WTC11 (cell line): ENCODE measurements at regions not wholly inside any gene's neighbourhood (a gene's known extent, or its start where the extent isn't known, plus 50 kb on each side); places are given as distances from the start of the nearest gene placed in this dataset.

Experiments used
- ATAC-seq: fragments of 200-7000 bp; cut with Tn5 transposase; 2 replicates; pipeline ENCODE4 v1.10.0; 2021; ENCODE audit warnings: mild to moderate bottlenecking, moderate library complexity
- CTCF ChIA-PET: fragments of 300-600 bp; sonication (Branson Sonifier 250); formaldehyde crosslinking; loops from one replicate; lab custom pipeline; 2021; ENCODE audit warnings: antibody characterized with exemption; lab: Charles Lee
- POLR2A ChIA-PET: fragments of 350-600 bp; sonication (Branson Sonifier 250); formaldehyde crosslinking; loops from one replicate; lab custom pipeline; 2021; ENCODE audit warnings: antibody characterized with exemption; lab: Charles Lee
- DNase-seq: peaks from one replicate; pipeline ENCODE4 v3.0.0; 2021; ENCODE audit warnings: low spot score
- H3K27ac Mint-ChIP-seq: 2 replicates; pipeline ENCODE4 v1.8.0; 2021; ENCODE audit warnings: mixed read lengths
- H3K27me3 Mint-ChIP-seq: 2 replicates; pipeline ENCODE4 v1.8.0; 2021; ENCODE audit warnings: low read depth, mild to moderate bottlenecking, moderate library complexity, mixed read lengths
- H3K36me3 Mint-ChIP-seq: 2 replicates; pipeline ENCODE4 v1.8.0; 2021; ENCODE audit warnings: mixed read lengths
- H3K4me1 Mint-ChIP-seq: 2 replicates; pipeline ENCODE4 v1.8.0; 2022; ENCODE audit warnings: mixed read lengths
- H3K4me3 Mint-ChIP-seq: 2 replicates; pipeline ENCODE4 v1.8.0; 2021; ENCODE audit warnings: mild to moderate bottlenecking, moderate library complexity, mixed read lengths
- H3K9me3 Mint-ChIP-seq: 2 replicates; pipeline ENCODE4 v1.8.0; 2021; ENCODE audit warnings: mixed read lengths
- AR ChIP-seq: fragments of 250-450 bp; sonication (Bioruptor Pico); IDR thresholded peaks from 2 replicates; pipeline ENCODE4 v1.9.0; 2021; ENCODE audit warnings: mild to moderate bottlenecking
- ARID4B ChIP-seq: sonication (generic); formaldehyde crosslinking; IDR thresholded peaks from 2 replicates; pipeline ENCODE4 v1.8.0; 2023; ENCODE audit warnings: missing genetic modification reagents, mild to moderate bottlenecking, borderline replicate concordance
- ATF1 ChIP-seq: sonication (generic); formaldehyde crosslinking; IDR thresholded peaks from 2 replicates; pipeline ENCODE4 v1.8.1; 2023; ENCODE audit warnings: mild to moderate bottlenecking, moderate library complexity, missing genetic modification reagents
- ATF2 ChIP-seq: sonication (generic); formaldehyde crosslinking; IDR thresholded peaks from 2 replicates; pipeline ENCODE4 v1.8.1; 2022; ENCODE audit warnings: low read depth, missing genetic modification reagents, borderline replicate concordance
- ESRRA ChIP-seq: sonication (generic); formaldehyde crosslinking; IDR thresholded peaks from 2 replicates; pipeline ENCODE4 v1.8.1; 2022; ENCODE audit warnings: mild to moderate bottlenecking, missing genetic modification reagents, borderline replicate concordance
- FOXK1 ChIP-seq: sonication (generic); formaldehyde crosslinking; IDR thresholded peaks from 2 replicates; pipeline ENCODE4 v1.8.0; 2022; ENCODE audit warnings: mild to moderate bottlenecking, moderate library complexity, missing genetic modification reagents
- GRHL2 ChIP-seq: fragments of 250-450 bp; sonication (Bioruptor Pico); IDR thresholded peaks from 2 replicates; pipeline ENCODE4 v1.8.0; 2022; ENCODE audit warnings: mild to moderate bottlenecking, moderate library complexity; ENCODE audit not compliant: insufficient replicate concordance, severe bottlenecking
- IRF1 ChIP-seq: sonication (generic); formaldehyde crosslinking; IDR thresholded peaks from 2 replicates; pipeline ENCODE4 v1.8.0; 2023; ENCODE audit warnings: missing genetic modification reagents
- NR3C1 ChIP-seq: sonication (generic); formaldehyde crosslinking; conservative IDR thresholded peaks from 2 replicates; pipeline ENCODE4 v1.8.1; 2023; ENCODE audit warnings: low read depth, mild to moderate bottlenecking, missing genetic modification reagents
- ZNF219 ChIP-seq: sonication (generic); formaldehyde crosslinking; IDR thresholded peaks from 2 replicates; pipeline ENCODE4 v1.8.0; 2023; ENCODE audit warnings: missing genetic modification reagents, mild to moderate bottlenecking, borderline replicate concordance
- ZNF263 ChIP-seq: sonication (generic); formaldehyde crosslinking; IDR thresholded peaks from 2 replicates; pipeline ENCODE4 v1.8.1; 2022; ENCODE audit warnings: low read depth, mild to moderate bottlenecking, moderate library complexity, missing genetic modification reagents
- ZNF281 ChIP-seq: sonication (generic); formaldehyde crosslinking; IDR thresholded peaks from 2 replicates; pipeline ENCODE4 v1.8.0; 2023; ENCODE audit warnings: mild to moderate bottlenecking, missing genetic modification reagents
- ZNF512 ChIP-seq: sonication (generic); formaldehyde crosslinking; IDR thresholded peaks from 2 replicates; pipeline ENCODE4 v1.8.1; 2022; ENCODE audit warnings: missing genetic modification reagents, borderline replicate concordance

GRCh38 chr9:13485068-13485596 lies 205.6 kb upstream of the MPDZ start (continued):
- TF ChIP-seq ATF2 (CRISPR knock-in tag), result no peak
- no peak for TF ChIP-seq ZNF263 (CRISPR knock-in tag)
- no peak for TF ChIP-seq ESRRA
- no peak for TF ChIP-seq ARID4B (CRISPR knock-in tag)
- TF ChIP-seq, all 79 proteins: peak for 0

- ChIA-PET CTCF (no interaction called here), POLR2A (no interaction called here)
- Mint-ChIP-seq H3K4me3 (no peak overlapping the region), H3K27me3 (no peaks in the 10 kb centered on the region), H3K9me3 (peaks cover 13% of the 10 kb centered on the region), H3K27ac (no peak overlapping the region), H3K4me1 (peaks cover 44% of the 10 kb centered on the region), H3K36me3 (no peaks in the 10 kb centered on the region)
- DNase-seq, result no peak
- no peak for TF ChIP-seq ZNF263 (CRISPR knock-in tag)
- TF ChIP-seq ZNF219, result no peak
- no peak for TF ChIP-seq IRF1 (CRISPR knock-in tag)
- no peak for ATAC-seq
Observed at GRCh38 chr9:13484186-13484585, 204.7 kb upstream of the MPDZ start.

GRCh38 chr9:13481274-13481673 lies 201.8 kb upstream of the MPDZ start:
- ChIA-PET CTCF (no interaction called here), POLR2A (no interaction called here)
- peaks cover 20% of the 10 kb centered on the region for H3K9me3 Mint-ChIP-seq
- TF ChIP-seq ZNF263 (CRISPR knock-in tag) (no peak), ATF2 (CRISPR knock-in tag) (no peak), ZNF281 (CRISPR knock-in tag) (no peak), NR3C1 (no peak), FOXK1 (CRISPR knock-in tag) (no peak), AR (CRISPR knock-in tag) (no peak), ATF1 (CRISPR knock-in tag) (no peak), IRF1 (CRISPR knock-in tag) (no peak), GRHL2 (CRISPR knock-in tag) (no peak), ZNF512 (CRISPR knock-in tag) (no peak)

More at GRCh38 chr9:13481274-13481673, 201.8 kb upstream of the MPDZ start:
- ATAC-seq, result no peak
- no peak overlapping the region for H3K4me3 Mint-ChIP-seq
- DNase-seq, result no peak
- no peaks in the 10 kb centered on the region for H3K27me3 Mint-ChIP-seq
- peaks cover 20% of the 10 kb centered on the region for H3K4me1 Mint-ChIP-seq
- no peak overlapping the region for H3K27ac Mint-ChIP-seq
- H3K36me3 Mint-ChIP-seq, result peaks cover 6% of the 10 kb centered on the region
